OCI-LY3 (cell line): ENCODE measurements at regions not wholly inside any gene's neighbourhood (a gene's known extent, or its start where the extent isn't known, plus 50 kb on each side); places are given as distances from the start of the nearest gene placed in this dataset.

Experiments
- CTCF ChIP-seq: fragments of 200-600, 300-600 bp; sonication (generic); IDR thresholded peaks from 2 replicates; pipeline ENCODE4 v1.5.1; 2014; ENCODE audit warnings: antibody characterized with exemption, low read length, low read depth
- EZH2phosphoT487 ChIP-seq: fragments of 200-600 bp; shearing (Covaris generic); IDR thresholded peaks from 2 replicates; pipeline ENCODE4 v1.6.1; 2018; ENCODE audit warnings: antibody characterized with exemption, mixed run types, low read depth

GRCh38 chr1:74935446-74935845 is 198.7 kb upstream of the LHX8 start:
- TF ChIP-seq CTCF, result peak; percentile 20; the same call in 1 of the 2 replicates
- no peak for TF ChIP-seq EZH2phosphoT487
